K562 (cell line): ENCODE measurements at regions not wholly inside any gene's neighbourhood (a gene's known extent, or its start where the extent isn't known, plus 50 kb on each side); places are given as distances from the start of the nearest gene placed in this dataset.

Experiments
- ATAC-seq: fragments of 200-7000 bp; cut with Tn5 transposase; 3 replicates; pipeline ENCODE4 v1.9.1; 2020; ENCODE audit warnings: moderate library complexity
- BruUV-seq: library from RNA; stranded (reverse); fragments of 400-500 nt; replicated peaks from 2 replicates; lab custom pipeline; 2021; lab: Mats Ljungman, UMichigan
- CTCF ChIA-PET: fragments of 300-600 bp; formaldehyde crosslinking; extraction: SDS; loops from one replicate; lab custom pipeline; 2021; ENCODE audit warnings: low intra/inter-chr PET ratio; lab: Yijun Ruan, JAX
- POLR2A ChIA-PET: fragments of 300-600, 350-650 bp; sonication (Branson Sonifier 250); formaldehyde crosslinking; extraction: SDS; loops from one replicate; lab custom pipeline; 2021; ENCODE audit warnings: antibody characterized with exemption, inconsistent platforms; lab: Yijun Ruan, JAX
- DNase-seq, 4 experiments: peaks; one replicate each; pipeline versions ENCODE4 v3.0.0 to v3.0.0-alpha.2; 2011 to 2018; ENCODE audit warnings: low spot score in 3 of 4, mixed read lengths in 3 of 4; ENCODE audit errors: extremely low read depth in 1 of 4
- FAIRE-seq: peaks from 2 replicates; lab custom pipeline; 2011; peaks lifted over from hg19 to GRCh38; lab: Jason Lieb, UNC
- H2AFZ ChIP-seq: 2 replicates; pipeline ENCODE4 v1.6.0; 2011; ENCODE audit warnings: low read depth, low read length, control low read depth, inconsistent platforms
- H3K27ac ChIP-seq: fragments of 200-600 bp; 3 replicates; pipeline ENCODE4 v1.8.0; 2011; ENCODE audit warnings: low read depth, mild to moderate bottlenecking, control low read depth, inconsistent platforms, low read length, moderate library complexity, mixed read lengths; ENCODE audit errors: extremely low read depth
- H3K27me3 ChIP-seq, 2 experiments: fragments of 300-600 bp in 1 of 2; 2 replicates in 1 of 2; 3 replicates in 1 of 2; pipeline versions ENCODE4 v1.6.0 to v1.8.0; 2011; ENCODE audit warnings: inconsistent platforms in 2 of 2, low read length in 2 of 2, mild to moderate bottlenecking in 1 of 2, mixed read lengths in 1 of 2, moderate library complexity in 1 of 2; ENCODE audit not compliant: control insufficient read depth in 2 of 2, insufficient read depth in 2 of 2
- H3K36me3 ChIP-seq: fragments of 300-600 bp; 3 replicates; pipeline ENCODE4 v1.8.0; 2011; ENCODE audit warnings: mild to moderate bottlenecking, low read length, inconsistent platforms; ENCODE audit not compliant: control insufficient read depth, insufficient read depth
- H3K4me1 ChIP-seq, 2 experiments: fragments of 200-600 bp in 1 of 2; replicated peaks in 1 of 2; 2 replicates in 1 of 2; 3 replicates in 1 of 2; pipeline versions ENCODE4 v1.5.1 to v1.8.0; 2011; ENCODE audit warnings: inconsistent platforms in 2 of 2, low read length in 2 of 2, mild to moderate bottlenecking in 1 of 2, mixed read lengths in 1 of 2, moderate library complexity in 1 of 2; ENCODE audit not compliant: control insufficient read depth in 2 of 2, insufficient read depth in 2 of 2
- H3K4me2 ChIP-seq: 2 replicates; pipeline ENCODE4 v1.6.1; 2011; ENCODE audit warnings: low read length, control low read depth, inconsistent platforms, mixed read lengths; ENCODE audit not compliant: insufficient read depth
- H3K4me3 ChIP-seq: fragments of 200-600 bp; sonication (generic), shearing (Covaris generic); 2 replicates; pipeline ENCODE4 v1.5.1; 2016; ENCODE audit warnings: control low read depth, inconsistent platforms
- H3K79me2 ChIP-seq: fragments of 200-600 bp; 3 replicates; pipeline ENCODE4 v1.8.0; 2011; ENCODE audit warnings: low read length, inconsistent platforms; ENCODE audit not compliant: control insufficient read depth, insufficient read depth
- H3K9ac ChIP-seq, 2 experiments: 2 replicates each; pipeline versions ENCODE4 v1.6.0 to v1.6.1; 2011; ENCODE audit warnings: low read depth in 2 of 2, low read length in 2 of 2, control low read depth in 1 of 2, inconsistent platforms in 1 of 2, mild to moderate bottlenecking in 1 of 2, mixed read lengths in 1 of 2; ENCODE audit not compliant: insufficient read depth in 1 of 2
- H3K9me1 ChIP-seq: one replicate; pipeline ENCODE4 v1.6.0; 2011; ENCODE audit warnings: inconsistent platforms, mild to moderate bottlenecking, low read length, moderate library complexity; ENCODE audit not compliant: control insufficient read depth, insufficient read depth
- H3K9me3 ChIP-seq: replicated peaks from 2 replicates; pipeline ENCODE4 v1.5.1; 2011; ENCODE audit warnings: low read depth, low read length, inconsistent platforms; ENCODE audit not compliant: control insufficient read depth, insufficient read depth
- H4K20me1 ChIP-seq: replicated peaks from 2 replicates; pipeline ENCODE4 v1.6.1; 2011; ENCODE audit warnings: low read length, inconsistent platforms, mixed read lengths; ENCODE audit not compliant: control insufficient read depth, insufficient read depth
- ARID1B ChIP-seq: fragments of 450-650 bp; IDR thresholded peaks from 2 replicates; pipeline ENCODE4 v1.6.1; 2016; ENCODE audit warnings: antibody characterized with exemption, mild to moderate bottlenecking, inconsistent platforms
- BACH1 ChIP-seq: fragments of 200-800 bp; sonication (Bioruptor generic); IDR thresholded peaks from 2 replicates; pipeline ENCODE4 v1.6.1; 2016; ENCODE audit warnings: missing genetic modification characterization, missing compliant biosample characterization
- BHLHE40 ChIP-seq: IDR thresholded peaks from 2 replicates; pipeline ENCODE4 v1.6.1; 2011; ENCODE audit warnings: low read length, improper control_type of control experiment
- CSDE1 ChIP-seq, 2 experiments: fragments of 450-650 bp; IDR thresholded peaks; 2 replicates each; pipeline ENCODE4 v1.6.1; 2016; ENCODE audit warnings: mild to moderate bottlenecking in 1 of 2
- CTBP1 ChIP-seq: fragments of 450-650 bp; IDR thresholded peaks from 2 replicates; pipeline ENCODE4 v1.6.1; 2016; ENCODE audit warnings: borderline replicate concordance
- ELF2 ChIP-seq: fragments of 250-450 bp; sonication (Bioruptor Pico); IDR thresholded peaks from 2 replicates; pipeline ENCODE4 v1.5.0; 2021; ENCODE audit warnings: mild to moderate bottlenecking
- FOXP4 ChIP-seq: sonication (generic); formaldehyde crosslinking; IDR thresholded peaks from 2 replicates; pipeline ENCODE4 v1.8.0; 2022; ENCODE audit warnings: mild to moderate bottlenecking, missing genetic modification reagents, borderline replicate concordance
- KLF10 ChIP-seq: fragments of 250-450 bp; sonication (Bioruptor Pico); IDR thresholded peaks from 2 replicates; pipeline ENCODE4 v1.6.1; 2021; ENCODE audit warnings: matching md5 sums
- MYC ChIP-seq, 2 experiments: fragments of 250-450 bp in 1 of 2; sonication (Bioruptor Pico) in 1 of 2; IDR thresholded peaks; 2 replicates each; pipeline versions ENCODE4 v1.5.1 to v1.6.1; 2012 to 2021; ENCODE audit warnings: low read depth in 2 of 2, borderline replicate concordance in 1 of 2, improper control_type of control experiment in 1 of 2, low read length in 1 of 2, mild to moderate bottlenecking in 1 of 2, moderate library complexity in 1 of 2
- PTRF ChIP-seq: fragments of 450-650 bp; IDR thresholded peaks from 2 replicates; pipeline ENCODE4 v1.6.1; 2016; ENCODE audit warnings: mild to moderate bottlenecking, missing genetic modification characterization, missing compliant biosample characterization
- RCOR1 ChIP-seq, 2 experiments: IDR thresholded peaks; 2 replicates each; pipeline ENCODE4 v1.6.1; 2012; ENCODE audit warnings: low read depth in 2 of 2, low read length in 2 of 2, borderline replicate concordance in 1 of 2, improper control_type of control experiment in 1 of 2
- VEZF1 ChIP-seq: fragments of 200-800 bp; sonication (Bioruptor generic); IDR thresholded peaks from 2 replicates; pipeline ENCODE4 v1.6.1; 2017; ENCODE audit warnings: missing genetic modification characterization, missing compliant biosample characterization
- ZNF133 ChIP-seq: fragments of 250-450 bp; sonication (Bioruptor Pico); IDR thresholded peaks from 2 replicates; pipeline ENCODE4 v1.4.0; 2020; ENCODE audit warnings: mild to moderate bottlenecking
- WGBS: fragments of 100-300 bp; shearing (Covaris generic); methylation state at CpG from one replicate; pipeline ENCODE4 v1.1.6; 2016; ENCODE audit warnings: low coverage, mixed read lengths; ENCODE audit not compliant: insufficient coverage; ENCODE audit errors: missing lambda C conversion rate; 5-methylcytosine and 5-hydroxymethylcytosine counted together
- in situ Hi-C: fragments of 300-500 bp; cut with MboI; formaldehyde crosslinking; loops from 4 replicates; pipeline ENCODE4 v1.15.0; 2018; ENCODE audit warnings: inconsistent platforms, mixed read lengths
- intact Hi-C: fragments of 100-400 bp; cut with micrococcal nuclease; formaldehyde crosslinking; loops from 2 replicates; pipeline ENCODE4 v1.14.2; 2022

- no TSS peak for BruUV-seq
- Histone ChIP-seq H4K20me1 (no peaks in the 10 kb centered on the region), H3K4me1 (no peaks in the 10 kb centered on the region), H3K9me3 (no peaks in the 10 kb centered on the region; the same call in 1 of the 2 replicates), H3K27me3 (no peaks in the 10 kb centered on the region), H3K4me2 (no peak overlapping the region), H3K36me3 (no peaks in the 10 kb centered on the region), H3K4me3 (no peak overlapping the region), H2AFZ (no peak overlapping the region), H3K9ac (no peak overlapping the region), H3K79me2 (no peaks in the 10 kb centered on the region), H3K9me1 (no peaks in the 10 kb centered on the region), H3K27ac (no peak overlapping the region)
- no peak for ATAC-seq
- no peak for DNase-seq
- WGBS, result 0% methylated on average over 4 of the region's 4 CpGs
- TF ChIP-seq KLF10 (CRISPR knock-in tag), result no peak
- TF ChIP-seq PTRF, result no peak
- no peak for TF ChIP-seq BACH1 (tag)
- no peak for TF ChIP-seq VEZF1 (CRISPR knock-in tag)
- TF ChIP-seq BHLHE40, result no peak
- no peak for TF ChIP-seq CSDE1 (IDR thresholded peaks at IDR 0.05)
- TF ChIP-seq ZNF133 (CRISPR knock-in tag), result no peak
- no peak for TF ChIP-seq MYC (IDR thresholded peaks at IDR 0.05; ENCODE audit: low read depth, low read length)
- no peak for TF ChIP-seq MYC (CRISPR knock-in tag; IDR thresholded peaks at IDR 0.05; ENCODE audit: borderline replicate concordance, low read depth)
- no peak for TF ChIP-seq ELF2
- no peak for TF ChIP-seq ARID1B
- no peak for TF ChIP-seq CTBP1
- no peak for TF ChIP-seq FOXP4
- TF ChIP-seq RCOR1 (IDR thresholded peaks at IDR 0.05; ENCODE audit: borderline replicate concordance in 1 of 2, low read depth in 2 of 2, low read length in 2 of 2), result no peak
- ChIA-PET POLR2A (no interaction called here), CTCF (no interaction called here)
- in situ Hi-C loops (no loop called here), intact Hi-C loops (no loop called here)
- FAIRE-seq, result no peak
Measured at GRCh38 chr18:73590950-73591349, 556.7 kb downstream of the FBXO15 start.
